Right lobe of liver (tissue), 4 donors: ENCODE measurements at regions not wholly inside any gene's neighbourhood (a gene's known extent, or its start where the extent isn't known, plus 50 kb on each side); places are given as distances from the start of the nearest gene placed in this dataset.

Experiments used
- CTCF ChIP-seq, 4 donors: fragments of 200-600 bp in 3 of 4; fragments of 450-650 bp in 1 of 4; IDR thresholded peaks; one replicate each; pipeline versions ENCODE4 v1.5.1 to v1.8.0; 2016 to 2022; ENCODE audit warnings: antibody characterized with exemption in 4 of 4, mild to moderate bottlenecking in 2 of 4
- POLR2A ChIP-seq: fragments of 450-650 bp; IDR thresholded peaks from one replicate; pipeline ENCODE4 v1.6.1; 2017; ENCODE audit warnings: antibody characterized with exemption, mild to moderate bottlenecking
- donor health status: DM: no; HTN: no; CAD: no.
- donor health status: DM: no; HTN: no; CAD: no.
- donor health status: DM: no; HTN: yes; CAD: no.

- TF ChIP-seq CTCF (IDR thresholded peaks at IDR 0.05) (no peak), POLR2A (no peak)
These were observed 318.6 kb upstream of the ROBO1 start for GRCh38 chr3:80086426-80086825.
